Neural cell (in vitro differentiated cells): ENCODE measurements at regions not wholly inside any gene's neighbourhood (a gene's known extent, or its start where the extent isn't known, plus 50 kb on each side); places are given as distances from the start of the nearest gene placed in this dataset.

Source experiments
- CTCF ChIP-seq: fragments of 450-650 bp; IDR thresholded peaks from 2 replicates; pipeline ENCODE4 v1.5.1; 2014; ENCODE audit warnings: antibody characterized with exemption, mild to moderate bottlenecking, moderate library complexity; ENCODE audit not compliant: poor library complexity, severe bottlenecking
- EP300 ChIP-seq: fragments of 450-650 bp; conservative IDR thresholded peaks from 2 replicates; pipeline ENCODE4 v1.6.1; 2014; ENCODE audit warnings: antibody characterized with exemption, mild to moderate bottlenecking, moderate library complexity; ENCODE audit not compliant: poor library complexity, severe bottlenecking
- POLR2AphosphoS5 ChIP-seq: IDR thresholded peaks from 2 replicates; pipeline ENCODE4 v1.6.1; 2012

GRCh38 chr11:122219791-122220190, 103.8 kb upstream of the BLID start:
- no peak for TF ChIP-seq CTCF
- no peak for TF ChIP-seq POLR2AphosphoS5
- TF ChIP-seq EP300 = no peak
